ENCODE measurements at regions not wholly inside any gene's neighbourhood (a gene's known extent, or its start where the extent isn't known, plus 50 kb on each side); places are given as distances from the start of the nearest gene placed in this dataset.

DNA sequence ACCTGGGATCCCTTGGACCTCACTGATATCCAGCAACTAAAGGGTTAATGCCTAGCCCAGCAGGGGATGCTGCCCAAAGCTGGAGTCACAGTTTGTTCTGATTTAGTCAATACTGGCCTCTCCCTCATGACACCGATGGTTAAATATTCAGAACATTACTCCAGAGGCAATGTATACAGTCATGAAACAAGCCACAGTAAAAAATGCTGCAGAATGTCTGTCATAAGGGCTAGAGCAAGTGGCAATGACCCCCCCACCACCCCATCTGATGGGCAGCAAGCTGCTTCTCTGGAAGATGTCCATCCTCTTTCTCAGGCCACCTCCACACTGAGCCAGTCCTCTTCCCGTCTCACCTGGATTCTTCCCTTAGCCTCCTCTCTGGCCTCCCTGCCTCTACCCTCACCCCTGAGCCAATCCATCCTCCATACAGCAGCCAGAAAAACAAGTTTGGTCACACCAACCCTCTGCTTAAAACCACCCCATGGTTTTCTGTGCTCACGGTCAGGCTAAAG, 99.0 kb upstream of the KCNG1 start:
- TF ChIP-seq, protein P1, sequence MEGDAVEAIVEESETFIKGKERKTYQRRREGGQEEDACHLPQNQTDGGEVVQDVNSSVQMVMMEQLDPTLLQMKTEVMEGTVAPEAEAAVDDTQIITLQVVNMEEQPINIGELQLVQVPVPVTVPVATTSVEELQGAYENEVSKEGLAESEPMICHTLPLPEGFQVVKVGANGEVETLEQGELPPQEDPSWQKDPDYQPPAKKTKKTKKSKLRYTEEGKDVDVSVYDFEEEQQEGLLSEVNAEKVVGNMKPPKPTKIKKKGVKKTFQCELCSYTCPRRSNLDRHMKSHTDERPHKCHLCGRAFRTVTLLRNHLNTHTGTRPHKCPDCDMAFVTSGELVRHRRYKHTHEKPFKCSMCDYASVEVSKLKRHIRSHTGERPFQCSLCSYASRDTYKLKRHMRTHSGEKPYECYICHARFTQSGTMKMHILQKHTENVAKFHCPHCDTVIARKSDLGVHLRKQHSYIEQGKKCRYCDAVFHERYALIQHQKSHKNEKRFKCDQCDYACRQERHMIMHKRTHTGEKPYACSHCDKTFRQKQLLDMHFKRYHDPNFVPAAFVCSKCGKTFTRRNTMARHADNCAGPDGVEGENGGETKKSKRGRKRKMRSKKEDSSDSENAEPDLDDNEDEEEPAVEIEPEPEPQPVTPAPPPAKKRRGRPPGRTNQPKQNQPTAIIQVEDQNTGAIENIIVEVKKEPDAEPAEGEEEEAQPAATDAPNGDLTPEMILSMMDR (IDR thresholded peaks at IDR 0.05; ENCODE audit: low read depth, low read length) = no peak
- TF ChIP-seq EZH2phosphoT487 (IDR thresholded peaks at IDR 0.05; ENCODE audit: low read depth) = no peak
